ENCODE measurements at regions not wholly inside any gene's neighbourhood (a gene's known extent, or its start where the extent isn't known, plus 50 kb on each side); places are given as distances from the start of the nearest gene placed in this dataset.

DNA sequence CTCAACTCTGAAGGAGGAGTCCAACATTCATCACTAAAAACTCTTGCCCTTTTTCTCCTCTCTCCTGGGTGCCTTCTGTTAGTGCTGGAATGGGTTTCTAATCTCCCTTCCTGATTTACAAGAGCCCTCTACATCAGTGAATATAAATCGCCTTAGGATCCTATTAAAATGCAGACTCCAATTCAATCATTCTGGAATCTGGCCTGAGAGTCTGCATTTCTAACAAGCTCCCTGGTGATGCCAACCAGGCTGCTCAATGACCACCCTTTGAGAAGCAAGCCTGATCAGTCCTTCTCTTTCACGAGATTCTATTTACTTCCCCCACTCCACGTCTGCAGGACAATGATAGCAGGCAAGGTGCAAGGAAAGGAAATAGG, 72.8 kb upstream of the E2F3 start:
- H2BK15ac ChIP-seq (ENCODE audit: low read depth, poor library complexity, severe bottlenecking), result no peak overlapping the region
- no peak overlapping the region for H4K8ac ChIP-seq (ENCODE audit: low read length)
- no peak overlapping the region for H2AFZ ChIP-seq (ENCODE audit: low read depth, low read length)
- no peak for DNase-seq
- no peak overlapping the region for H2AK5ac ChIP-seq (ENCODE audit: low read length, severe bottlenecking)
- H3K9me3 ChIP-seq (ENCODE audit: control insufficient read depth, low read length), result no peaks in the 10 kb centered on the region
- no peak overlapping the region for H3K4me2 ChIP-seq (ENCODE audit: low read length, poor library complexity, severe bottlenecking)
- no peak overlapping the region for H2BK120ac ChIP-seq (ENCODE audit: low read depth, low read length)
- H3K14ac ChIP-seq (ENCODE audit: low read length in 2 of 2), result no peak overlapping the region
- H3K27ac ChIP-seq (ENCODE audit: low read length, poor library complexity, severe bottlenecking), result no peak overlapping the region
- no peak overlapping the region for H2BK12ac ChIP-seq (ENCODE audit: low read length in 2 of 2)
- no peak overlapping the region for H3K23ac ChIP-seq (ENCODE audit: low read length in 2 of 2)
- no peaks in the 10 kb centered on the region for H3K36me3 ChIP-seq (ENCODE audit: control insufficient read depth in 1 of 2, insufficient read depth in 2 of 2, low read depth in 1 of 2, low read length in 2 of 2)
- H3K27me3 ChIP-seq (ENCODE audit: control insufficient read depth in 1 of 2, insufficient read depth in 1 of 2, low read length in 2 of 2), result peaks cover 15 to 17% of the 10 kb centered on the region in 2 experiments
- H3K4me1 ChIP-seq (ENCODE audit: control insufficient read depth, insufficient read depth, low read depth, low read length), result no peaks in the 10 kb centered on the region
- H3K9ac ChIP-seq (ENCODE audit: low read length), result no peak overlapping the region
- no peak overlapping the region for H4K91ac ChIP-seq (ENCODE audit: low read length)
- H2BK5ac ChIP-seq (ENCODE audit: low read depth, low read length, poor library complexity, severe bottlenecking), result no peak overlapping the region
- H3K4ac ChIP-seq (ENCODE audit: low read depth in 1 of 2, low read length in 2 of 2), result no peak overlapping the region
- no peaks in the 10 kb centered on the region for H3K79me1 ChIP-seq (replicated peaks; ENCODE audit: low read length, poor library complexity, severe bottlenecking)
- H3K4me3 ChIP-seq (ENCODE audit: insufficient read depth in 1 of 2, low read depth in 1 of 2, low read length in 2 of 2), result no peak overlapping the region
- H3K18ac ChIP-seq (ENCODE audit: low read depth in 1 of 2, low read length in 2 of 2), result no peak overlapping the region
- 86% methylated on average over 2 of the region's 3 CpGs for WGBS

GRCh38 chr6:20331042-20331441, 70.6 kb upstream of the E2F3 start:
- Histone ChIP-seq H3K4me2 (ENCODE audit: low read length, poor library complexity, severe bottlenecking) (no peak overlapping the region), H3K4ac (ENCODE audit: low read depth in 1 of 2, low read length in 2 of 2) (no peak overlapping the region), H3K27ac (ENCODE audit: low read length, poor library complexity, severe bottlenecking) (no peak overlapping the region), H3K9me3 (ENCODE audit: control insufficient read depth, low read length) (no peaks in the 10 kb centered on the region), H3K14ac (ENCODE audit: low read length in 2 of 2) (no peak overlapping the region), H3K79me1 (replicated peaks; ENCODE audit: low read length, poor library complexity, severe bottlenecking) (no peaks in the 10 kb centered on the region), H2BK12ac (ENCODE audit: low read length in 2 of 2) (no peak overlapping the region), H3K36me3 (ENCODE audit: control insufficient read depth in 1 of 2, insufficient read depth in 2 of 2, low read depth in 1 of 2, low read length in 2 of 2) (no peaks in the 10 kb centered on the region), H3K18ac (ENCODE audit: low read depth in 1 of 2, low read length in 2 of 2) (no peak overlapping the region), H2BK120ac (ENCODE audit: low read depth, low read length) (no peak overlapping the region), H4K8ac (ENCODE audit: low read length) (no peak overlapping the region), H3K9ac (ENCODE audit: low read length) (no peak overlapping the region), H2BK5ac (ENCODE audit: low read depth, low read length, poor library complexity, severe bottlenecking) (no peak overlapping the region), H3K27me3 (ENCODE audit: control insufficient read depth in 1 of 2, insufficient read depth in 1 of 2, low read length in 2 of 2) (peaks cover 17 to 19% of the 10 kb centered on the region in 2 experiments), H2AK5ac (ENCODE audit: low read length, severe bottlenecking) (no peak overlapping the region), H2BK15ac (ENCODE audit: low read depth, poor library complexity, severe bottlenecking) (no peak overlapping the region), H4K91ac (ENCODE audit: low read length) (no peak overlapping the region), H3K4me3 (ENCODE audit: insufficient read depth in 1 of 2, low read depth in 1 of 2, low read length in 2 of 2) (no peak overlapping the region), H3K23ac (ENCODE audit: low read length in 2 of 2) (no peak overlapping the region), H3K4me1 (ENCODE audit: control insufficient read depth, insufficient read depth, low read depth, low read length) (no peaks in the 10 kb centered on the region), H2AFZ (ENCODE audit: low read depth, low read length) (no peak overlapping the region)
- no peak for DNase-seq
- 100% methylated on average over 2 of the region's 3 CpGs for WGBS

GRCh38 chr6:20331625-20332024, 70.1 kb upstream of the E2F3 start:
- no peak overlapping the region for H3K14ac ChIP-seq (ENCODE audit: low read length in 2 of 2)

GRCh38 chr6:20332441-20333006, 69.2 kb upstream of the E2F3 start:
- no peak overlapping the region for H3K14ac ChIP-seq (ENCODE audit: low read length in 2 of 2)
- no peak overlapping the region for H4K8ac ChIP-seq (ENCODE audit: low read length)
- no peak overlapping the region for H3K27ac ChIP-seq (ENCODE audit: low read length, poor library complexity, severe bottlenecking)
- no peak overlapping the region for H3K4me2 ChIP-seq (ENCODE audit: low read length, poor library complexity, severe bottlenecking)
- peaks cover 15 to 17% of the 10 kb centered on the region in 2 experiments for H3K27me3 ChIP-seq (ENCODE audit: control insufficient read depth in 1 of 2, insufficient read depth in 1 of 2, low read length in 2 of 2)
- H3K4me1 ChIP-seq (ENCODE audit: control insufficient read depth, insufficient read depth, low read depth, low read length), result no peaks in the 10 kb centered on the region
- WGBS, result no CpG with 5 or more reads among the region's 1 CpG
- no peak overlapping the region for H2AFZ ChIP-seq (ENCODE audit: low read depth, low read length)
- no peak overlapping the region for H2BK15ac ChIP-seq (ENCODE audit: low read depth, poor library complexity, severe bottlenecking)
- H3K18ac ChIP-seq (ENCODE audit: low read depth in 1 of 2, low read length in 2 of 2), result no peak overlapping the region
- H3K79me1 ChIP-seq (replicated peaks; ENCODE audit: low read length, poor library complexity, severe bottlenecking), result no peaks in the 10 kb centered on the region
- DNase-seq, result no peak
- no peak overlapping the region for H3K9ac ChIP-seq (ENCODE audit: low read length)
- H4K91ac ChIP-seq (ENCODE audit: low read length), result no peak overlapping the region
- no peaks in the 10 kb centered on the region for H3K36me3 ChIP-seq (ENCODE audit: control insufficient read depth in 1 of 2, insufficient read depth in 2 of 2, low read depth in 1 of 2, low read length in 2 of 2)
- no peak overlapping the region for H2AK5ac ChIP-seq (ENCODE audit: low read length, severe bottlenecking)
- H2BK12ac ChIP-seq (ENCODE audit: low read length in 2 of 2), result no peak overlapping the region
- no peaks in the 10 kb centered on the region for H3K9me3 ChIP-seq (ENCODE audit: control insufficient read depth, low read length)
- H3K4me3 ChIP-seq (ENCODE audit: insufficient read depth in 1 of 2, low read depth in 1 of 2, low read length in 2 of 2), result no peak overlapping the region
- no peak overlapping the region for H2BK120ac ChIP-seq (ENCODE audit: low read depth, low read length)
- H2BK5ac ChIP-seq (ENCODE audit: low read depth, low read length, poor library complexity, severe bottlenecking), result no peak overlapping the region
- no peak overlapping the region for H3K23ac ChIP-seq (ENCODE audit: low read length in 2 of 2)
- H3K4ac ChIP-seq (ENCODE audit: low read depth in 1 of 2, low read length in 2 of 2), result no peak overlapping the region

More at GRCh38 chr6:20331625-20332024, 70.1 kb upstream of the E2F3 start:
- Histone ChIP-seq H2AK5ac (ENCODE audit: low read length, severe bottlenecking) (no peak overlapping the region), H2BK12ac (ENCODE audit: low read length in 2 of 2) (no peak overlapping the region), H4K8ac (ENCODE audit: low read length) (no peak overlapping the region), H2BK5ac (ENCODE audit: low read depth, low read length, poor library complexity, severe bottlenecking) (no peak overlapping the region), H3K27me3 (ENCODE audit: control insufficient read depth in 1 of 2, insufficient read depth in 1 of 2, low read length in 2 of 2) (peaks cover 17 to 19% of the 10 kb centered on the region in 2 experiments), H3K9ac (ENCODE audit: low read length) (no peak overlapping the region), H3K4me1 (ENCODE audit: control insufficient read depth, insufficient read depth, low read depth, low read length) (no peaks in the 10 kb centered on the region), H4K91ac (ENCODE audit: low read length) (no peak overlapping the region), H3K27ac (ENCODE audit: low read length, poor library complexity, severe bottlenecking) (no peak overlapping the region), H3K4me2 (ENCODE audit: low read length, poor library complexity, severe bottlenecking) (no peak overlapping the region), H3K4ac (ENCODE audit: low read depth in 1 of 2, low read length in 2 of 2) (no peak overlapping the region), H3K36me3 (ENCODE audit: control insufficient read depth in 1 of 2, insufficient read depth in 2 of 2, low read depth in 1 of 2, low read length in 2 of 2) (no peaks in the 10 kb centered on the region), H3K9me3 (ENCODE audit: control insufficient read depth, low read length) (no peaks in the 10 kb centered on the region), H2BK15ac (ENCODE audit: low read depth, poor library complexity, severe bottlenecking) (no peak overlapping the region), H3K18ac (ENCODE audit: low read depth in 1 of 2, low read length in 2 of 2) (no peak overlapping the region), H3K23ac (ENCODE audit: low read length in 2 of 2) (no peak overlapping the region), H3K79me1 (replicated peaks; ENCODE audit: low read length, poor library complexity, severe bottlenecking) (no peaks in the 10 kb centered on the region), H2BK120ac (ENCODE audit: low read depth, low read length) (no peak overlapping the region), H3K4me3 (ENCODE audit: insufficient read depth in 1 of 2, low read depth in 1 of 2, low read length in 2 of 2) (no peak overlapping the region), H2AFZ (ENCODE audit: low read depth, low read length) (no peak overlapping the region)
- 71% methylated on average over 3 of the region's 5 CpGs for WGBS
- DNase-seq, result no peak

Measured in mesenchymal stem cell (in vitro differentiated cells and primary cell).